ENCODE measurements at regions not wholly inside any gene's neighbourhood (a gene's known extent, or its start where the extent isn't known, plus 50 kb on each side); places are given as distances from the start of the nearest gene placed in this dataset.
"Not testable (repeated sequence)": the region's sequence is repeated elsewhere in the genome, so short reads cannot be mapped to it uniquely, and the experiment has no call there.

DNA sequence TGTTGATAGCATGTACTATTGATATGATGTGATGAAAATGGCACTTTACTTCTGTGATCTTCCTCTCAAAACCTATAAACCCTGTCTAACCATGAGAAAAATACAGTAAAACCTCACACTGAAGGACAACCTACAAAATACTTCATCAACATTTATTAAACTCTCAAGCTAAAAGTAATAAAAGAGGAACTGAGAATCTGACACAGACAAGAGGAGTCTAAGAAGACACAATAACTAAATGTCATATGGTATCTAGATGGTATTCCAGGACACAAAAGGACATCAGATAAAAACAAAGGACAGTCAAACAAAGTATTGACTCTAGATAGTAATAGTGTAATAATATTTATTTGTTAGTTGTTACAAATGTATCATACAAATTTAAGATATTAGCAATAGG is 655.3 kb downstream of the SH3BGRL start:
- no peak for DNase-seq

DNA sequence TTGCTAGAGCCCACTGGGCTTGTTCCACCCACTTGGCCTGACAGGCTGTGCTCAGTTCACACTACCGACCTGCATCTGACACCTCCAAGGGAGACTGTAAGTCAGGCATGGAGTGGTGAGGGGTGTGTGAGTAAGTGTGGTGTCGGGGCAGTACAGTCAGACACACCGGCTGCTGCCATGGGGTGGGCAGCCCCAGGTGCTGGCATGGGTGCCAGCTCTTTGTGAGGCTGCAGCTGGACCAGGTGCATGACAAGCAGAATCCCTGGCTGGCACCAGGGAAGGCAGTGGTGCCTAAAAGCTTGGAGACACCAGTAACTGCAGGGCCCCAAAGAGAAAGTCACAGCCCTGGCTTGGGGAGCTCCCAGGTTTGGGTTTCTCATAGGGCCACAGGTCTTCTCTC is 665.0 kb downstream of the SH3BGRL start:
- DNase-seq, result no peak

DNA sequence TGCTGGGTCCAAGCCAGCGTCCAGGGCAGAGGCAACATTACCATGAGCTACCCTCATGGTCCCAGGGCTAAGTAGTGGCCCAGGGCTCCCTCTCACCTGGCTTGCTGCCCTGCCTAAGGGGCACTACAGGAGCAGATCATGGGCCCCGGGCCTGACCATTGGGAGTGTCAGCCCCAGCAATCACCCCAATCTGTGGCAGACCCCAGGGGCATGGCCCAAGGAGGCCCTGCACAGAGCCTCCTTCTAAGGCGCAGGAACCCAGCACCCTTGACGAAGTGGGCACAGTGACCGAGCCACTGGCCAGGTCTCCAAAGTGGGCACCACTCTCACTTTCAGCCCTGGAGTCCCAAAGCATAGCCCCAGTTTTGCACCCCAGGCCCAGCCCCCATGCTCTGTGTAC is 667.1 kb downstream of the SH3BGRL start:
- no peak for DNase-seq

DNA sequence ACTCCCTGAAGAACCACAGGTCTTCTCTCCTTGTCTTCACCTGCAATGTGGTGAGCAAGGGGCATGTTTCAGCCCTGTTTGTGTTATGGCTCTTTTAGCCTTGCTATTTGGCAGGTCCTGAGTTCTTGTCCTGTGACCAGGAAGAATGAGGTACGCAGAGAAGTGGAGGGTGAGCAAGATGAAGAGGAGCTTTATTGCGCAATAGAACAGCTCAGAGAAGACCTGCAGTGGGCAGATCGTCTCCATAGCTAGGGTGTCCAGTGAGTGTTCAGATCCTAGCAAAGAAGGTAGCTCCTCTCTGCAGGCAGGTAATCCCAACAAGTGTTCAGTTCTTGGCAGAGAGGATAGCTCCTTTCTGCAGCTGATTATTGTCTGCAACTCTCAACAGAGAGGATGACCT is 672.9 kb downstream of the SH3BGRL start:
- no peak for DNase-seq

DNA sequence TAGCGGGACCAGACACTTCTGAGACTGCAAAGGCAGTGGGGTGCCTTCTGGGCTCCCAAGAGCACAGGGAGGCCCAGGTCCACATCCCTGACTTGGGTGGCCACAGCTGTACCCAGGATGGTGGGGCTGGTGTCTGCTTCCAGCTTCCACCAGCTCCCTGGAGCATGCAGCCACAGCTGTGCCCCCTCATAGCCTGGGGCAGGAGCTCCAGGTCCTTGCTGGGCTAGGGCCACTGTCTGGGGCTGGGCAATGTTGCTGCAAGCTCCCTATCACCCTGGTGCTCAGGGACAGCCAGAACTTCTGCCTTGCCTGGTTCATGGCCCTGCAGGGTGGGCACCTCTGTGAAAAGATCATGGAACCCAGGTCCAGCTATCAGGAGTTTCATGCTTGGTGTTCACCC is 673.9 kb downstream of the SH3BGRL start:
- no peak for DNase-seq

DNA sequence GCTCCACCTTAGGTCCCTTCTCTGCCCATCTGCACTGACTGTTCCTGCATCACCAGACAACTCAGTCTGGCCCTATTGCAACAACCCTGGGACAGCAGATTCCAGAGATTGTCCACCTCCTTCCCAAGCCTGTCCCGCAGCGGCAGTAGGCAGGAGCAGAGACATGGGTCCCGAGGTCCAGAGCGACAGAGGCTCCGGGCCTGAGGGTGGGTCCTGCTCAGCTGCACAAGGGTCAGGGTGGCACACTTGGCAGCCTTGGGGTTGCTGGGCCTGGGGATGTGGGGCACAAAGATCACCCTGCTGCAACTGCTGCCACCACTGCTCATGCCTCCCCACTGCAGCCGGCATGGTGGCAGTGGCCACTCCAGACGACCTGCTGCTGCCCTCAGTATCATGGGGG is 674.5 kb downstream of the SH3BGRL start:
- no peak for DNase-seq

DNA sequence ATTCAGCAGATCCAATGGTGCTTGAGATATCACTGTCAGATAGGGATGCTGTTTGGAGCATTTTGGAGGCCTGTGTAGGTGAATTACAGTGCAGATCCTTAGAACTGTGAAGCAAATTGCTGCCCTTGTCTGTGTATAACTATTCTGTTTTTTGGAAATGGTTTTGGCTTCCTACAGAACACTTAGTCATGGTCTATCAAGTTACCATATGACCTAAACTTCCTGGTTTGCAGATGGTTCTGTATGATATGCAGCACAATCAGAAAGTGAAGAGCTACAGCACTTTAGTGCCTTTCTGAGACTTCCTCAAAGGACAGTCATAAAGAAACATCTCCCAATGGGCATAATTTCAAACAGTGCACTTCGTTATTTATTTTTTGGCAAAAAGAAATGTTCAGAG is 688.6 kb downstream of the SH3BGRL start:
- DNase-seq, result no peak

DNA sequence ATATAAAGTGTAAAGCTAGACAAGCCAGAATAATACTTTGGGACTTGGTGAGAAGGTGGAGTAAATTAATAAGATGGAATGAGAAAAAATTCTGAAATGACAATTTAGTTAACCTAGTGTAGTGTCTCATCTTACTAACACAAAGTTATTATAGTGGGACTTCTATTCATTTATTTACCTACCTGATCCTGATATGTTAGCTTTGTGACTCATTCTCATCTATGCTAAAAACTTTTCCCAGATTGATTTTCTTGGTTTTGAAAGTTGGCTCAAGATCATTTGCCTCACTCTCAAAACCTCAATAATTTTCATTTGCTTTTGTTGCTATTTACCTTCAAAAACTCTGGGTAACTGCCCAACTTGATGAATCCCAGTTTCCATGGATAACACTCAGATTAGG is 698.6 kb downstream of the SH3BGRL start:
- no peak for DNase-seq

DNA sequence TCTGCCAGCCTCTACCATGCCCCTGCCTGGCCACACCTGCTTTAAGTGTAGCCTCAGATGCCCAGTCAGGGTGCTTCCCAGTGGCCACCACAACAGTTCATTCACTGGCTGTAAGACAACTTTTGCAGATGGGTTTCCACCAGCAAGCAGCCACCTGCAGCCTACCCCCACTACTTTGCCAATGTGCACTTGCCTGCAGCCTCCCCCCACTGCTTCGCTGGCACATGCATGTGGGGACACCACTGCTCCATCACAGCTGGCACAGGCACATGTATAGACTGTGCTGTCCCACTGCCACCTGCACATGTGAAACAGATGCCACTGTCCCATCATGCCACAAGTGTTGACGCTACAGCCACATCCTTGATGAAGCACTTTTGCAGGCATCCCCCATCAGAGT is 723.9 kb downstream of the SH3BGRL start:
- no peak for DNase-seq

DNA sequence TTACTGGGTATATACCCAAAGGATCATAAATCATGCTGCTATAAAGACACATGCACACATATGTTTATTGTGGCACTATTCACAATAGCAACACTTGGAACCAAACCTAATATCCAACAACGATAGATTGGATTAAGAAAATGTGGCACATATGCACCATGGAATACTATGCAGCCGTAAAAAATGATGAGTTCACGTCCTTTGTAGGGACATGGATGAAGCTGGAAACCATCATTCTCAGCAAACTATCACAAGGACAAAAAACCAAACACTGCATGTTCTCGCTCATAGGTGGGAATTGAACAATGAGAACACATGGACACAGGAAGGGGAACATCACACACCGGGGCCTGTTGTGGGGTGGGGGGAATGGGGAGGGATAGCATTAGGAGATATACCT is 744.0 kb downstream of the SH3BGRL start:
- DNase-seq, result not testable (repeated sequence)

DNA sequence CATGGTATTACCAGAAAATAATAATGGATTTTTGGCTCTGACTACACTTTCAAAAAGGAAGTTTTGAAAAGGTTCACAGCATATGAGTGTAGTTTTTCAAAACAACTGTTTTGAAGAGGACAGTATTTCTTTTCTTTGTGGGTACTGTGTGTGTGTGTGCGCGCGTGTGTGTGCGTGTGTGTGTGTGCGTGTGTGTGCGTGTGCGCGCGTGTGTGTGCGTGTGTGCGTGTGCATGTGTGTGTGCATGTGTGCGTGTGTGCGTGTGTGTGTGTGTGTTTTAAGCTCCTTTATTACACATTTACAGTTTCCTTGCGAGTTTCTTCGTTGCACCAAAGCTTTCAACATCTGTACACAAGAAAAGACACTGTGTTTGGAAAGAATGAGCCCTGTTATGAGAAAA is 755.4 kb downstream of the SH3BGRL start:
- DNase-seq, result no peak

DNA sequence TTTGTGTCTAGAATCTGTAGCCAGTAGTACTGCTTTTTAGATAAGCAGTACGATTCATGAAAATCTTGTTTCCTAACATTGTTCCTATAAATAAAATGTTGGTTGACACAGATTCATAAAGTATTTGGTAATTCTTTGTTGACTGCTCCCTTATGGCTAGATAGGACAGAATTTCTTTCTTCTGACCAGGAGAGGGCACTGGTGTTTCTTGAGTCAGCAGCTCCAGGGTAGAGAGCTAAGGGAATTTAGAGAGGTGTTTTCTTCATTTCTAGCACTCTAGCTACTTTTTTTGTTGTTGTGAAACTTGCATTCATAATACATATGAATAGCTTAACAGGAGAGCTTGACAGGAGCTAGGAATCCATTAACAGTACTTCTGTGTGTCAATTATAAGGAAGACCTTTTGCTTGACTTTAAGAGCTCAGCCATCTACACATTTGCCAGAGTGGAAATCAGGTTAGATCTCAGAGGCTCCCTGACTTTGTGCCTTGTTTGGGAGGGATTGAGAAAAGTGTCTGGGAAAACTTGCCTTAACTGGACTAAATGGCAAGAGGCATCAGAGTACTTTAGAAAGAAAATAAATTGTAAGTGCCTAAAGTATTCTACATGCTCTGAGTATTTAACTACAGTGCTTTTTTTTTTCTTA is 756.1 kb downstream of the SH3BGRL start:
- peak; percentile 1 for DNase-seq

DNA sequence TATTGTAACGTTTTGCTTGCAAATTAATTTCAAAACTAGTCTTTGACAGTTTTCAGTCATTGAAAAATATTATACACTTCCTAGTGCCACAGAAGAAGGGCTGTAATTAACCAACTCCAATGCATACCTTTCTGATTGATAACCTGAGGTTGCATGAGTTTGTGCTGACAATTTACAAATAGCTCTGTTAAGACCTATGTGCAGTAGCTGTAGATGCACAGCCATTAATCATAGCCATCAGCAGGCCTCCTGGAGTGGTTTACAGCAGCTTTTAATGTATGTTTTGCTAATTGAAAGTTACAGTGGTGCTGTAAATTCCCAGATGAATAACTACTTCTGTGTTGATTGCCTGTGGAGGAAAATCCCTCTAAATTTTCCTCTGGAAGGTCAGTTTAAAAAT is 758.1 kb downstream of the SH3BGRL start:
- no peak for DNase-seq

DNA sequence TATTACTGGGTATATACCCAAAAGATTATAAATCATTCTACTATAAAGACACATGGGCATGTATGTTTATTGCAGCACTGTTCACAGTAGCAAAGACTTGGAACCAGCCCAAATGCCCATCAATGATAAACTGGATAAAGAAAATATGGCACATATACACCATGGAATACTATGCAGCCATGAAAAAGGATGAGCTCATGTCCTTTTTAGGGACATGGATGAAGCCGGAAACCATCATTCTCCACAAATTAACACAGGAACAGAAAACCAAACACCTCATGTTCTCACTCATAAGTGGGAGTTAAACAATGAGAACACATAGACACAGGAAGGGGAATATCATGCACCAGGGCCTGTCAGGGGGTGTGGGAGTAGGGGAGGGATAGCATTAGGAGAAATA is 772.5 kb downstream of the SH3BGRL start:
- DNase-seq, result not testable (repeated sequence)

DNA sequence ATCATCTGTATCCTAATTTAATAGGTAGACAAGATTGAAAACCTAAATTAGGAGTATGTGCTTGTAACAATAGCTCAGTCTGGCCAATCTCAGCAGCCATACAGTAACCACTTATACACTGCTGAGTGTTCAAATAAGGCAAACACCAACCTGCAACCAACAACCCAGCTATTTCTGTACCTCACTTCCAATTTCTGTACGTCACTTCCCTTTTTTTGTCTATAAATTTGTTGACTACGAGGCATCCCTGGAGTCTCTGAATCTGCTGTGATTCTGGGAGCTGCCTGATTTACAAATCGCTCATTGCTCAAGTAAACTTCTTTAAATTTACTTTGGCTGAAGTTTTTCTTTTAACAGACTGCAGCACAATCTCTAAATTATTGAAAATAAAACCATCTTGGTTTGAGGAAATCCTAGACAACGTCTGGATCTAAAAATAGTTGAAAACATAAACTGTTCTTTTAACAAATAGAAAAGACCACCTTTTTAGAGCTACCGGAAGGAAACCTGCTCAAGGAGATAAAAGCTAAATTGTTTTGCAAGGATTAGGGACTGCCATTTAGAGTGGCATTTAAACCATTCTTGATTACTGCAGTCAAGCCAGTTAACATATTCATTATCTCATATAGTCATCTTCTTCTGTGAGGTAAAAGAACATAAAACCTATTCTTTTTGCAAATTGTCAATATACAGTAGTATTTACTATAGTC is 778.1 kb downstream of the SH3BGRL start:
- DNase-seq, result no peak

DNA sequence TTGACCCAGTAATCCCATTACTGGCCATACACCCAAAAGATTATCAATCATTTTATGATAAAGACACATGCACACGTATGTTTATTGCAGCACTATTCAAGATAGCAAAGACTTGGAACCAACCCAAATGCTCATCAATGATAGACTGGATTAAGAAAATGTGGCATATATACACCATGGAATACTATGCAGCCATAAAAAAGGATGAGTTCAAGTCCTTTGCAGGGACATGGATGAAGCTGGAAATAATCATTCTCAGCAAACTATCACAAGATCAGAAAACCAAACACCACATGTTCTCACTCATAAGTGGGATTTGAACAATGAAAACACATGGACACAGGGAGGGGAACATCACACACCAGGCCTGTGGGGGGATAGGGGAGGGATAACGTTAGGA is 785.3 kb downstream of the SH3BGRL start:
- DNase-seq, result not testable (repeated sequence)

DNA sequence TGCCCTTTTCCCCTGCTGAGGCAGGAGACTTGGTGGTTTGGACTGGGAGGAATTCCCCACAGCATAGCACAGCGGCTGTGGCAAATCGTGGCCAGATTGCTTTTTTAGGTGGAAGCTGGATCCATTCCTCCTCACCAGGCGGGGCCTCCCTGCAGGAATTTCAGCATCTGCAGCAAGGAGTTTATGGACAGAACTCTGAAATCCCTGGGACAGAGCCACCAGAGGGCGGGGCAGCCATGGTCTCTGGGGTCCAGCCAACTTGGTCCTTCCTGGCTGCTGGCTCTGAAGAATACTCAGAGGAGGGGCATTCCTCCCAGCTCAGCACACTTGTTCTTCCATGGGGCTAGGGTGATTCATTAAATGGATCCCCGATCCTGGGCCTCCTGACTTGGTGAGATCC is 794.3 kb downstream of the SH3BGRL start:
- no peak for DNase-seq

DNA sequence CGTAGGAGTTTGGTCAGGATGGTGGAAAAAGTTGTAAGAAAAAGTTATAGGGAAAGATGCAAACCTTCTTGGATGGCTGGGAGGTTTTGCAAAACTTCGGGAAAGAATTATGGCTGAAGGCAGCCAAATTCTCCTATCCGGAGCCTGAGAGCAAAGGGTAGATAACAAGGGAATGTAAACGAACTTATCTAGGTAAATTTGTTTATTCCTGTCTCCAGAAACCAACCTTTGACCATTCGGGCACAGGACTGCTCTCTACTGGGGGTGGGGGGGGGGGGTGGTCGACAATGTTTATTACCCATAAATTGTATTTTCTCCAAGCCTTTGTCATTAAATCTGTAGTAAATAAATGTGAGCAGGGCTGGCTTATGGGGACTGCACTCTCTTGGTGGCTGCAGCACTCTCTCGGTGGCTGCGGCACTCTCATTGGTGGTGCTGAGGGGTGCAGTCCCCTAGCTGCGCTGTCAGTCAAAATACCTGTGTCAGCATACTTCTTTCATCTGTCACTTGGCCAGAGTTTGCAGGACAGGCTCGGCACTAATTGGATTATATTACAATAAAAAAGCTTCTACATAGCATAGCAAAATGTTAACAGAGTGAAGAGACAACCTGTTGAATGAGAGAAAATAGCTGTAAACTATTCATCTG is 827.8 kb downstream of the SH3BGRL start:
- DNase-seq, result no peak

DNA sequence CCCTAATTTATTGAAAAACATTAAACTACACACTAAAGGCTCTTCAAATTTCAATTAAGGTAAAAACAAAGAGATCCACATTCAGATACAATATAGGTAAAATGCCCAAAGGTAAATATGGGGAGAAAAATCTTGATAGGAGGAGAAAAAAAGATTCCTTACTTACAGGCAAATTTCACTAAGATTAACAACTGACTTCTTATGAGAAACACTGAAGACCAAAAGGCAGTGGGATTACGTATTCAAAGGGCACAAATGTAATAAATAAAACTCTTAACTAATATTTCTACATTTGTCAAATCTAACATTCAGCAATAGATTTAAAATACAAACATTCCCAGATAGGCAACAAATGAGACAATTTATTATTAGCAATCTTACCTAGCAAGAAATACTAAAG is 829.3 kb downstream of the SH3BGRL start:
- DNase-seq, result no peak

DNA sequence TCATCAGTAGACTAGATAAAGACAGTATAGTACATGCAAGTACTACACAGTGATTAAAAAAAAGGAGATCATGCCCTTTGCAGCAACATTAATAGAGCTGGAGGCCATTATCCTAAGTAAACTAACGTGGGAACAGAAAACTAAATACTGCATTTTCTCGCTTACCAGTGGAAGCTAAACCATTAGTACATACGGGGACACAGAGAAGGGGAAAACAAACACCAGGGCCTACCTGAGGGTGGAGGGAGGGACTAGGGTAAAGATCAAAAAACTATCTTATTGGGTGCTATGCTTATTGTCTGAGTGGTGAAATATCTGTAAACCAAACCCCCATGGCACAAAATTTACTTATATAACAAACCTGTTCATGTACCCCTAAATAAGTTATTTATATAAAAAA is 836.9 kb downstream of the SH3BGRL start:
- no peak for DNase-seq

DNA sequence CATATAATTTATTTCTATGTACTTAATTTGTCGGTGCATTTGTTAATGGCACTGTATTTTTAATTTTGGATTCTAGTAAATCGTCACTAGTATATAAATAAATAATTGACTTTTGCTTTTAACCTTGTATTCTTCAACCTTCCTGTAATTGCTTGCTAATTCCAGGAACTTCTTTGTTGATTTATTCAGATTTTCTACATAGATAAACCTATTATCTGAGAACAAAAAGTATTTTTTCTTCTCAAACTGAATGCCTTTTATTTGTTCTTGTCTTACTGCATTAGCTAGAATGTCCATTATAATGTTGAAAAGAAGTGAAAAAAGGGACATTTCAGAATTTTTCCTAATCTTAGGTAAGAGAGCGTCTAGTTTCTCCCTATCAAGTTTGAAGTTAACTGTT is 839.1 kb downstream of the SH3BGRL start:
- DNase-seq, result no peak

DNA sequence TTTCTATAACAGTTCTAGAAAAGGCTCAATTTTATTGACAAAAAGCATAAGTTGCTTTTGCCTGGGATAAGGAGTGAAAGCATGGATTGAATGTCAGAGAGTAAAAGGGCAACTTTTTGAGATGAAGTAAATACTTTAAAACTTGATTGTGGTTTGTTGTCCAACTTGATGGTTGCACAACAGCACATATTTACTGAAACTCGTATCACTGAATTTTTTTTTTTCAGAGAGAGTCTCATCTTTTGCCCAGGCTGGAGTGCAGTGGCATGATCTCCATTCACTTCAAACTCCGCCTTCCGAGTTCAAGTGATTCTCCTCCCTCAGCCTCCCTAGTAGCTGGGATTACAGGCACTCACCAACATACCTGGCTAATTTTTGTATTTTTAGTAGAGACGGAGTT is 856.8 kb downstream of the SH3BGRL start:
- DNase-seq, result no peak

DNA sequence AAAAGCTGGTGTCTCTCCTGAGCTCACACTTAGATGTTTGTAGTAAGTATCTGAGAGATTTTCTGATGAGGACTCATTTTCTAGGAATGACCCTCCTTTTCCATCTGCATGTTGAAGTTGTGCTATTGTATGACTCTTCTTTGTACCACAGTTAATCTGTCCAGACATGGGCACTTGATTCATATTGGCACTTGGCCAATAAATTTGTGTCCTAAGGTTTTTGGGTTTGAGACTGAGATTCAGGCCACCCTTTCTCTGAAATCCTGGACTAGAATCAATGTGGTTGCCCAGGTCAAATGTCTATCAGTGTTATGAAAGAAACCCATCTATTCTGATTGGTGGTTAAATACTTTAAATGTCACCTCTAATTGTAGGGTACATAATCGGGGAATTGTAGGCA is 869.0 kb downstream of the SH3BGRL start:
- DNase-seq, result no peak

DNA sequence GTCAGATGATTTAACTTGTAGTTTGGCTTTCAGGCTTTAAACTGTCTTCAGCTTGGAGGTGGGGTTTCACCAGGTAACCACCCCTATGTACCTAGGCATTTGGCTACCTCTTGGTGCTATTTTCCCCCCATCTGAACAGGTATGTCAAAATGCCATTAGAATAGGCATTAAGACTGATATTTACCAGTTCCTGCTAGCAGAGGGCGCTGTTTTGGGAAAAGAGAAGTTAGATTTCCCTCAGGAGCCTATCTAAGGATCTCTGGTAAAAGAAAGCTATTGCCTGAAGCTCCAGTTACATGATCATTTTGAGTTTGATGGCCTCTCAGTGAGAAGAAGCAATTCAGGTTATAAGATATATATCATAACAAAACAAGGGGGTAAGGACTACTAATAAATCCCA is 879.1 kb downstream of the SH3BGRL start:
- DNase-seq, result no peak

All from fibroblast of skin of back (primary cell).